ENCODE measurements at regions not wholly inside any gene's neighbourhood (a gene's known extent, or its start where the extent isn't known, plus 50 kb on each side); places are given as distances from the start of the nearest gene placed in this dataset.

- in situ Hi-C loops (cut with MboI; ENCODE audit: low pct_ligation_motif_present in 1 of 4, low pct_unique_long_range_greater_than_20kb in 1 of 4, low sequenced_read_pairs in 3 of 4) = no loop called here
- no peaks in the 10 kb centered on the region for H3K27me3 ChIP-seq
- H3K9me3 ChIP-seq = no peaks in the 10 kb centered on the region
- intact Hi-C loops (cut with DNase I; ENCODE audit: low total_unique reads) = no loop called here
- no peaks in the 10 kb centered on the region for H3K4me1 ChIP-seq
- TF ChIP-seq POLR2AphosphoS5 (IDR thresholded peaks at IDR 0.05) = no peak
- no peak for TF ChIP-seq CTCF (IDR thresholded peaks at IDR 0.05)
- TF ChIP-seq EP300 (IDR thresholded peaks at IDR 0.05; ENCODE audit: low read depth) = no peak
- TF ChIP-seq POLR2A (IDR thresholded peaks at IDR 0.05) = no peak
- DNase-seq = no peak
- H3K36me3 ChIP-seq = no peaks in the 10 kb centered on the region
- H3K27ac ChIP-seq = no peak overlapping the region
- WGBS, 2 donors (ENCODE audit: low coverage in 1 of 2) = 83 to 85% methylated on average over 5 of the region's 5 CpGs
- H3K4me3 ChIP-seq = no peak overlapping the region
These were observed 69.0 kb downstream of the PYDC2 start for GRCh38 chr3:191529992-191530391.

- 60 to 69% methylated on average over 4 to 5 of the region's 5 CpGs for WGBS, 2 donors (ENCODE audit: low coverage in 1 of 2)
- Histone ChIP-seq H3K4me1 (no peaks in the 10 kb centered on the region), H3K9me3 (no peaks in the 10 kb centered on the region), H3K27ac (no peak overlapping the region), H3K36me3 (no peaks in the 10 kb centered on the region), H3K4me3 (no peak overlapping the region), H3K27me3 (no peaks in the 10 kb centered on the region)
- in situ Hi-C loops (cut with MboI; ENCODE audit: low pct_ligation_motif_present in 1 of 4, low pct_unique_long_range_greater_than_20kb in 1 of 4, low sequenced_read_pairs in 3 of 4) (no loop called here), intact Hi-C loops (cut with DNase I; ENCODE audit: low total_unique reads) (no loop called here)
- DNase-seq = no peak
- no peak for TF ChIP-seq CTCF (IDR thresholded peaks at IDR 0.05)
- no peak for TF ChIP-seq EP300 (IDR thresholded peaks at IDR 0.05; ENCODE audit: low read depth)
- no peak for TF ChIP-seq POLR2AphosphoS5 (IDR thresholded peaks at IDR 0.05)
- TF ChIP-seq POLR2A (IDR thresholded peaks at IDR 0.05) = no peak
These were observed 70.5 kb downstream of the PYDC2 start for GRCh38 chr3:191531434-191531972.

- in situ Hi-C loops (cut with MboI; ENCODE audit: low pct_ligation_motif_present in 1 of 4, low pct_unique_long_range_greater_than_20kb in 1 of 4, low sequenced_read_pairs in 3 of 4) (no loop called here), intact Hi-C loops (cut with DNase I; ENCODE audit: low total_unique reads) (no loop called here)
- no peaks in the 10 kb centered on the region for H3K36me3 ChIP-seq
- H3K4me1 ChIP-seq = no peaks in the 10 kb centered on the region
- no peak overlapping the region for H3K27ac ChIP-seq
- 76% methylated on average over 1 of the region's 1 CpG; no CpG with 5 or more reads in 1 of the 2 donors for WGBS, 2 donors (ENCODE audit: low coverage in 1 of 2)
- H3K9me3 ChIP-seq = no peaks in the 10 kb centered on the region
- DNase-seq = no peak
- TF ChIP-seq POLR2AphosphoS5 (IDR thresholded peaks at IDR 0.05) = no peak
- TF ChIP-seq EP300 (IDR thresholded peaks at IDR 0.05; ENCODE audit: low read depth) = no peak
- no peak for TF ChIP-seq CTCF (IDR thresholded peaks at IDR 0.05)
- no peak for TF ChIP-seq POLR2A (IDR thresholded peaks at IDR 0.05)
- H3K27me3 ChIP-seq = no peaks in the 10 kb centered on the region
- no peak overlapping the region for H3K4me3 ChIP-seq
These were observed 82.1 kb downstream of the PYDC2 start for GRCh38 chr3:191543018-191543417.

- DNase-seq = no peak
- Histone ChIP-seq H3K9me3 (no peaks in the 10 kb centered on the region), H3K27me3 (no peaks in the 10 kb centered on the region), H3K4me3 (no peak overlapping the region), H3K27ac (no peak overlapping the region), H3K36me3 (no peaks in the 10 kb centered on the region), H3K4me1 (no peaks in the 10 kb centered on the region)
- intact Hi-C loops (cut with DNase I; ENCODE audit: low total_unique reads) (no loop called here), in situ Hi-C loops (cut with MboI; ENCODE audit: low pct_ligation_motif_present in 1 of 4, low pct_unique_long_range_greater_than_20kb in 1 of 4, low sequenced_read_pairs in 3 of 4) (no loop called here)
- TF ChIP-seq POLR2A (IDR thresholded peaks at IDR 0.05) (no peak), CTCF (IDR thresholded peaks at IDR 0.05) (no peak), EP300 (IDR thresholded peaks at IDR 0.05; ENCODE audit: low read depth) (no peak), POLR2AphosphoS5 (IDR thresholded peaks at IDR 0.05) (no peak)
- WGBS, 2 donors (ENCODE audit: low coverage in 1 of 2) = 81 to 82% methylated on average over 4 of the region's 4 CpGs
These were observed 82.9 kb downstream of the PYDC2 start for GRCh38 chr3:191543897-191544296.

Measured in transverse colon (tissue), 4 donors.